A673 (cell line): ENCODE measurements at regions not wholly inside any gene's neighbourhood (a gene's known extent, or its start where the extent isn't known, plus 50 kb on each side); places are given as distances from the start of the nearest gene placed in this dataset.

ENCODE experiments used
- BruUV-seq: library from RNA; stranded (reverse); fragments of 400-500 nt; replicated peaks from 2 replicates; lab custom pipeline; 2021; lab: Mats Ljungman, UMichigan
- CTCF ChIA-PET: fragments of 300-600 bp; sonication (Branson Sonifier 250); formaldehyde crosslinking; loops from one replicate; lab custom pipeline; 2022; ENCODE audit warnings: antibody characterized with exemption; lab: Charles Lee
- POLR2A ChIA-PET: fragments of 300-600 bp; sonication (Branson Sonifier 250); formaldehyde crosslinking; loops from one replicate; lab custom pipeline; 2022; ENCODE audit warnings: antibody characterized with exemption; ENCODE audit not compliant: low non-redundant PET; lab: Charles Lee
- DNase-seq: peaks from one replicate; pipeline ENCODE4 v3.0.0-alpha.2; 2015; ENCODE audit warnings: low spot score
- H3K27ac ChIP-seq: fragments of 200-600 bp; sonication (generic); 2 replicates; pipeline ENCODE4 v1.5.1; 2016; ENCODE audit warnings: mixed run types, low read depth, mild to moderate bottlenecking, mixed read lengths, antibody characterized with exemption, low read length; ENCODE audit not compliant: poor library complexity, severe bottlenecking
- H3K27me3 ChIP-seq: fragments of 200-600 bp; sonication (generic); replicated peaks from 2 replicates; pipeline ENCODE4 v1.6.1; 2017; ENCODE audit warnings: mixed run types, low read depth, mild to moderate bottlenecking, mixed read lengths, antibody characterized with exemption, low read length; ENCODE audit not compliant: insufficient read depth, poor library complexity
- H3K36me3 ChIP-seq: fragments of 200-600 bp; sonication (generic); 2 replicates; pipeline ENCODE4 v1.6.1; 2016; ENCODE audit warnings: mixed run types, mild to moderate bottlenecking, mixed read lengths, antibody characterized with exemption, low read length; ENCODE audit not compliant: insufficient read depth, poor library complexity, severe bottlenecking
- H3K4me1 ChIP-seq: fragments of 200-600 bp; sonication (generic); 2 replicates; pipeline ENCODE4 v1.6.1; 2017; ENCODE audit warnings: mixed run types, mild to moderate bottlenecking, mixed read lengths, antibody characterized with exemption, low read length; ENCODE audit not compliant: insufficient read depth, poor library complexity, severe bottlenecking
- H3K4me3 ChIP-seq: fragments of 200-600 bp; sonication (generic); 2 replicates; pipeline ENCODE4 v1.5.1; 2016; ENCODE audit warnings: low read depth, mixed run types, mild to moderate bottlenecking, mixed read lengths, low read length; ENCODE audit not compliant: poor library complexity, severe bottlenecking
- H3K9me3 ChIP-seq: fragments of 200-600 bp; sonication (generic); 2 replicates; pipeline ENCODE4 v1.6.1; 2016; ENCODE audit warnings: mixed run types, low read depth, mild to moderate bottlenecking, mixed read lengths, antibody characterized with exemption, low read length; ENCODE audit not compliant: poor library complexity, severe bottlenecking
- CTCF ChIP-seq: fragments of 300-800, 200-600 bp; sonication (generic); conservative IDR thresholded peaks from 2 replicates; pipeline ENCODE4 v1.5.1; 2017; ENCODE audit warnings: low read depth, mild to moderate bottlenecking, antibody characterized with exemption, low read length, moderate library complexity, mixed read lengths
- EZH2 ChIP-seq: fragments of 200-600 bp; sonication (generic); IDR thresholded peaks from 2 replicates; pipeline ENCODE4 v1.6.1; 2017; ENCODE audit warnings: borderline replicate concordance, low read depth, mild to moderate bottlenecking, mixed read lengths, antibody characterized with exemption, low read length; ENCODE audit not compliant: poor library complexity, severe bottlenecking
- intact Hi-C: fragments of 100-400 bp; cut with micrococcal nuclease; formaldehyde crosslinking; loops from one replicate; pipeline ENCODE4 v1.10.0; 2022; ENCODE audit not compliant: unreplicated experiment

GRCh38 chr11:115925568-115926090 lies 421.4 kb upstream of the CADM1 start:
- ChIA-PET CTCF (no interaction called here), POLR2A (no interaction called here)
- Histone ChIP-seq H3K4me3 (no peak overlapping the region), H3K27ac (no peak overlapping the region), H3K9me3 (no peaks in the 10 kb centered on the region), H3K4me1 (no peaks in the 10 kb centered on the region), H3K27me3 (no peaks in the 10 kb centered on the region), H3K36me3 (no peaks in the 10 kb centered on the region)
- TF ChIP-seq EZH2: no peak
- TF ChIP-seq CTCF: no peak
- DNase-seq: no peak
- intact Hi-C loops: no loop called here
- no TSS peak for BruUV-seq

- no peak overlapping the region for H3K4me3 ChIP-seq
- ChIA-PET CTCF (no interaction called here), POLR2A (no interaction called here)
- no peaks in the 10 kb centered on the region for H3K9me3 ChIP-seq
- no peaks in the 10 kb centered on the region for H3K36me3 ChIP-seq
- DNase-seq: no peak
- H3K27ac ChIP-seq: no peak overlapping the region
- intact Hi-C loops: no loop called here
- no peaks in the 10 kb centered on the region for H3K4me1 ChIP-seq
- H3K27me3 ChIP-seq: no peaks in the 10 kb centered on the region
- no TSS peak for BruUV-seq
- TF ChIP-seq EZH2 (no peak), CTCF (no peak)
Measured at GRCh38 chr11:115924744-115925567, 420.7 kb upstream of the CADM1 start.

- intact Hi-C loops: no loop called here
- no peak overlapping the region for H3K27ac ChIP-seq
- no peak for TF ChIP-seq EZH2
- no peak for TF ChIP-seq CTCF
- no peaks in the 10 kb centered on the region for H3K4me1 ChIP-seq
- H3K4me3 ChIP-seq: no peak overlapping the region
- CTCF ChIA-PET: no interaction called here
- DNase-seq: no peak
- H3K36me3 ChIP-seq: no peaks in the 10 kb centered on the region
- H3K27me3 ChIP-seq: no peaks in the 10 kb centered on the region
- H3K9me3 ChIP-seq: no peaks in the 10 kb centered on the region
- BruUV-seq: no TSS peak
- POLR2A ChIA-PET: no interaction called here
Measured at GRCh38 chr11:115922876-115923275, 418.7 kb upstream of the CADM1 start.
